HL-60 (cell line): ENCODE measurements at regions not wholly inside any gene's neighbourhood (a gene's known extent, or its start where the extent isn't known, plus 50 kb on each side); places are given as distances from the start of the nearest gene placed in this dataset.

Experiments used
- DNase-seq, 2 experiments: peaks; one replicate each; pipeline ENCODE4 v3.0.0-alpha.2; 2010 to 2020; ENCODE audit warnings: low read depth in 1 of 2, low spot score in 1 of 2
- H3K27ac ChIP-seq: fragments of 250-450 bp; sonication (Bioruptor Pico); replicated peaks from 2 replicates; pipeline ENCODE4 v1.5.1; 2020; ENCODE audit warnings: mild to moderate bottlenecking, moderate library complexity
- H3K27me3 ChIP-seq: fragments of 250-450 bp; sonication (Bioruptor Pico); 2 replicates; pipeline ENCODE4 v1.5.1; 2021; ENCODE audit warnings: mild to moderate bottlenecking, moderate library complexity; ENCODE audit not compliant: insufficient read depth, poor library complexity, severe bottlenecking
- H3K4me3 ChIP-seq: replicated peaks from 2 replicates; pipeline ENCODE4 v1.5.1; 2011; ENCODE audit warnings: mild to moderate bottlenecking, control low read depth, low read length; ENCODE audit not compliant: insufficient read depth
- GABPA ChIP-seq: IDR thresholded peaks from 2 replicates; pipeline ENCODE4 v1.6.1; 2012; ENCODE audit warnings: low read depth
- POLR2AphosphoS5 ChIP-seq: IDR thresholded peaks from 2 replicates; pipeline ENCODE4 v1.6.1; 2012; ENCODE audit warnings: low read depth
- SPI1 ChIP-seq: IDR thresholded peaks from 2 replicates; pipeline ENCODE4 v1.6.1; 2012; ENCODE audit warnings: low read depth, mild to moderate bottlenecking, borderline replicate concordance
- TF ChIP-seq, protein P1 (sequence below): IDR thresholded peaks from 2 replicates; pipeline ENCODE4 v1.6.1; 2012; ENCODE audit warnings: low read depth; ENCODE audit not compliant: insufficient replicate concordance
- TF ChIP-seq, protein P2 (sequence below): IDR thresholded peaks from one replicate; pipeline ENCODE4 v1.5.1; 2011; ENCODE audit warnings: low read length, control low read depth, inconsistent platforms; ENCODE audit not compliant: insufficient read depth

- no peak for TF ChIP-seq GABPA
- TF ChIP-seq, protein P1, sequence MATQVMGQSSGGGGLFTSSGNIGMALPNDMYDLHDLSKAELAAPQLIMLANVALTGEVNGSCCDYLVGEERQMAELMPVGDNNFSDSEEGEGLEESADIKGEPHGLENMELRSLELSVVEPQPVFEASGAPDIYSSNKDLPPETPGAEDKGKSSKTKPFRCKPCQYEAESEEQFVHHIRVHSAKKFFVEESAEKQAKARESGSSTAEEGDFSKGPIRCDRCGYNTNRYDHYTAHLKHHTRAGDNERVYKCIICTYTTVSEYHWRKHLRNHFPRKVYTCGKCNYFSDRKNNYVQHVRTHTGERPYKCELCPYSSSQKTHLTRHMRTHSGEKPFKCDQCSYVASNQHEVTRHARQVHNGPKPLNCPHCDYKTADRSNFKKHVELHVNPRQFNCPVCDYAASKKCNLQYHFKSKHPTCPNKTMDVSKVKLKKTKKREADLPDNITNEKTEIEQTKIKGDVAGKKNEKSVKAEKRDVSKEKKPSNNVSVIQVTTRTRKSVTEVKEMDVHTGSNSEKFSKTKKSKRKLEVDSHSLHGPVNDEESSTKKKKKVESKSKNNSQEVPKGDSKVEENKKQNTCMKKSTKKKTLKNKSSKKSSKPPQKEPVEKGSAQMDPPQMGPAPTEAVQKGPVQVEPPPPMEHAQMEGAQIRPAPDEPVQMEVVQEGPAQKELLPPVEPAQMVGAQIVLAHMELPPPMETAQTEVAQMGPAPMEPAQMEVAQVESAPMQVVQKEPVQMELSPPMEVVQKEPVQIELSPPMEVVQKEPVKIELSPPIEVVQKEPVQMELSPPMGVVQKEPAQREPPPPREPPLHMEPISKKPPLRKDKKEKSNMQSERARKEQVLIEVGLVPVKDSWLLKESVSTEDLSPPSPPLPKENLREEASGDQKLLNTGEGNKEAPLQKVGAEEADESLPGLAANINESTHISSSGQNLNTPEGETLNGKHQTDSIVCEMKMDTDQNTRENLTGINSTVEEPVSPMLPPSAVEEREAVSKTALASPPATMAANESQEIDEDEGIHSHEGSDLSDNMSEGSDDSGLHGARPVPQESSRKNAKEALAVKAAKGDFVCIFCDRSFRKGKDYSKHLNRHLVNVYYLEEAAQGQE, result no peak
- no peak for TF ChIP-seq POLR2AphosphoS5
- no peak for TF ChIP-seq SPI1
- TF ChIP-seq, protein P2, sequence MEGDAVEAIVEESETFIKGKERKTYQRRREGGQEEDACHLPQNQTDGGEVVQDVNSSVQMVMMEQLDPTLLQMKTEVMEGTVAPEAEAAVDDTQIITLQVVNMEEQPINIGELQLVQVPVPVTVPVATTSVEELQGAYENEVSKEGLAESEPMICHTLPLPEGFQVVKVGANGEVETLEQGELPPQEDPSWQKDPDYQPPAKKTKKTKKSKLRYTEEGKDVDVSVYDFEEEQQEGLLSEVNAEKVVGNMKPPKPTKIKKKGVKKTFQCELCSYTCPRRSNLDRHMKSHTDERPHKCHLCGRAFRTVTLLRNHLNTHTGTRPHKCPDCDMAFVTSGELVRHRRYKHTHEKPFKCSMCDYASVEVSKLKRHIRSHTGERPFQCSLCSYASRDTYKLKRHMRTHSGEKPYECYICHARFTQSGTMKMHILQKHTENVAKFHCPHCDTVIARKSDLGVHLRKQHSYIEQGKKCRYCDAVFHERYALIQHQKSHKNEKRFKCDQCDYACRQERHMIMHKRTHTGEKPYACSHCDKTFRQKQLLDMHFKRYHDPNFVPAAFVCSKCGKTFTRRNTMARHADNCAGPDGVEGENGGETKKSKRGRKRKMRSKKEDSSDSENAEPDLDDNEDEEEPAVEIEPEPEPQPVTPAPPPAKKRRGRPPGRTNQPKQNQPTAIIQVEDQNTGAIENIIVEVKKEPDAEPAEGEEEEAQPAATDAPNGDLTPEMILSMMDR, result no peak
- H3K4me3 ChIP-seq, result no peak overlapping the region
- no peaks in the 10 kb centered on the region for H3K27me3 ChIP-seq
- no peak overlapping the region for H3K27ac ChIP-seq
- no peak for DNase-seq
These were observed 383.5 kb downstream of the MATN1 start for GRCh38 chr1:30339866-30340265.

DNA sequence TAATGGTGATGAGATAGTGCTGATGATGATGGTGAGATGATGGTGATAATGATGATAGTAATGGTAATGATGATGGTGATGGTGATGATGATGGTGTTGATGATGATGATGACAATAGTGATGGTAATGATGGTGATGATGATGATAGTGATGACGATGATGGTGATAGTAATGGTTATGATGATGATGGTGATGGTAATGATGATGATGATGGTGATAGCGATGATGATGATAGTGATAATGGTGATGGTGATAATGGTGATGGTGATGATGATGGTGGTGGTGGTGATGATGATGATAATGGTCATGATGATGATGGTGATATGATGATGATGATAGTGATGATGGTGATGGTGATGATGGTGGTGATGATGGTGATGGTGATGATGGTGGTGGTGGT lies 384.6 kb downstream of the MATN1 start:
- TF ChIP-seq, protein P2, result no peak
- TF ChIP-seq, protein P1, result no peak
- TF ChIP-seq POLR2AphosphoS5, result no peak
- TF ChIP-seq GABPA, result no peak
- no peak for TF ChIP-seq SPI1
- no peak overlapping the region for H3K27ac ChIP-seq
- no peak overlapping the region for H3K4me3 ChIP-seq
- no peak for DNase-seq
- H3K27me3 ChIP-seq, result no peaks in the 10 kb centered on the region

GRCh38 chr1:30337324-30337620 lies 386.1 kb downstream of the MATN1 start:
- DNase-seq, result no peak
- H3K4me3 ChIP-seq, result no peak overlapping the region
- TF ChIP-seq, protein P2, result no peak
- no peak for TF ChIP-seq SPI1
- no peak for TF ChIP-seq POLR2AphosphoS5
- no peak for TF ChIP-seq GABPA
- TF ChIP-seq, protein P1, result no peak
- no peak overlapping the region for H3K27ac ChIP-seq
- no peaks in the 10 kb centered on the region for H3K27me3 ChIP-seq
